Heart right ventricle (tissue), 16 donors: ENCODE measurements at regions not wholly inside any gene's neighbourhood (a gene's known extent, or its start where the extent isn't known, plus 50 kb on each side); places are given as distances from the start of the nearest gene placed in this dataset.

Experiments
- ATAC-seq, 8 donors: fragments of 200-7000 bp; cut with Tn5 transposase; one replicate each; pipeline ENCODE4 v1.9.1; 2020; ENCODE audit warnings: mild to moderate bottlenecking in 8 of 8, moderate library complexity in 8 of 8, moderate number of reproducible peaks in 1 of 8
- DNase-seq, 2 donors: peaks; one replicate each; pipeline ENCODE4 v3.0.0-alpha.2; 2020
- H3K27ac ChIP-seq, 10 donors: fragments of 200-600 bp; sonication (generic) in 2 of 10; one replicate each; pipeline versions ENCODE4 v1.5.0 to v1.8.0; 2020 to 2022; ENCODE audit warnings: mild to moderate bottlenecking in 3 of 10
- H3K27me3 ChIP-seq, 7 donors: fragments of 200-600 bp; one replicate each; pipeline ENCODE4 v1.8.0; 2021 to 2022; ENCODE audit warnings: mild to moderate bottlenecking in 2 of 7
- H3K36me3 ChIP-seq, 9 donors: fragments of 200-600 bp; sonication (generic) in 1 of 9; one replicate each; pipeline versions ENCODE4 v1.5.0 to v1.8.0; 2020 to 2022; ENCODE audit warnings: mild to moderate bottlenecking in 2 of 9
- H3K4me1 ChIP-seq, 9 donors: fragments of 200-600 bp; sonication (generic) in 1 of 9; one replicate each; pipeline versions ENCODE4 v1.5.0 to v1.8.0; 2020 to 2022; ENCODE audit warnings: mild to moderate bottlenecking in 4 of 9
- H3K4me3 ChIP-seq, 10 donors: fragments of 200-600 bp; sonication (generic) in 2 of 10; one replicate each; pipeline versions ENCODE4 v1.5.0 to v1.8.0; 2020 to 2022; ENCODE audit warnings: mild to moderate bottlenecking in 7 of 10, moderate library complexity in 2 of 10
- H3K9me3 ChIP-seq, 11 donors: fragments of 200-600 bp in 10 of 11; sonication (generic) in 2 of 11; one replicate each; pipeline versions ENCODE4 v1.5.0 to v1.8.0; 2013 to 2022; ENCODE audit warnings: mild to moderate bottlenecking in 2 of 11, control low read depth in 1 of 11, moderate library complexity in 1 of 11
- WGBS, 2 donors: extraction: QIAGEN DNeasy Blood & Tissue Kit; methylation state at CpG; one replicate each; pipeline ENCODE4 v1.1.7; 2013; ENCODE audit warnings: inconsistent platforms in 1 of 2; 5-methylcytosine and 5-hydroxymethylcytosine counted together
- intact Hi-C, 10 donors: fragments of 100-400 bp; cut with DNase I; formaldehyde crosslinking; loops; one replicate each; pipeline versions ENCODE4 v1.11.1 to v1.14.2; 2022
- TF ChIP-seq, protein P1 (sequence below), 9 donors: fragments of 200-600 bp; sonication (generic) in 2 of 9; IDR thresholded peaks; one replicate each; pipeline versions ENCODE4 v1.5.0 to v1.8.0; 2021 to 2022; ENCODE audit warnings: antibody characterized with exemption in 9 of 9, mild to moderate bottlenecking in 5 of 9, moderate library complexity in 1 of 9
- donor health status: Arrhythmogenic right ventricular cardiomyopathy.
- donor health status: ischemic (EF 13 %, LVEDD 7.1; RV severe dilation, severe dysfunction).
- donor health status: healthy with polysubstance abuse.
- donor health status: DM: no; HTN: yes; CAD: no.
- donor health status: DM: no; HTN: no; CAD: no.
- donor health status: ischemic (EF 25% LVEDD 6.9; RV normal size, moderate dysfunction).
- donor health status: ischemic (EF 25% LVEDD 5.7; RV mildly dilated, moderate dysfunction).
- donor health status: healthy.
- donor health status: DM: yes; HTN: yes; CAD: no.
- donor health status: Ischemic cardiomyopathy.
- donor health status: ischemic (EF 35%, LVEDD 5.7; RV mildly dilated, moderate dysfunction).
- donor health status: nonischemic (EF 11% LVEDD 7.7; RV severe dilation, severe dysfunction).
- donor health status: DM: yes; HTN: yes; CAD: no.
- donor health status: PGD.
- donor health status: ischemic (EF 29% LVEDD 5.4; RV normal size, mild dysfunction).
- donor health status: nonischemic (EF 23%, LVEDD 6.1; RV moderate dilation, normal function).

DNA sequence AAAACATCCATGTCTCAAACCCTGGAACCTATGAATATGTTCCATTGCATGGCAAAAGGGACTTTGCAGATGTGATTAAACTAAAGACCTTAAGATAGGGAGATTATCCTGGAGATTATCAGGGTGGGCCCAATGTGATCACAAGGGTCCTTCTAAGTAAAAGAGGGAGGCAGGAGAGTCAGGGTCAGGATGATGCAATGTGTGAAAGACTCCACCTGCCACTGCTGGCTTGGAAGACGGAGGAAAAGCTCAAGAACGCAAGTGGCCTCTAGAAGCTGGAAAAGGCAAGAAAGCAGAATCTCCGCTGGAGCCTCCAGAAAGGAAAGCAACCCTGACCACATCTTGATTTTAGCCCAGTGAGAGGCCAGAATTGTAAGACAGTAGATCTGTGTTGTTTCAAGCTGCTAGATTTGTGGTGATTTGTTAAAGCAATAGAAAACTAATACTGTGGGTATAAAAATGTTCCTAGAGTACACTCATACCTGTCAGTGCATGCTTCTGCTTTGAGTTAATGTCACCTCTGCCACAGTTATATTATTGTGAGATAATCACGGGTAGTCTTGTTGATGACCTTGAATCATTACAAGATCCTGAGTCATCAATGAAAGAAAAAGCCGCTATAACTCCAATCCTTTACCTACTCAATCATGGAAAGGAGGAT, 93.5 kb upstream of the TNPO1 start:
- no peaks in the 10 kb centered on the region for H3K36me3 ChIP-seq
- TF ChIP-seq, protein P1, sequence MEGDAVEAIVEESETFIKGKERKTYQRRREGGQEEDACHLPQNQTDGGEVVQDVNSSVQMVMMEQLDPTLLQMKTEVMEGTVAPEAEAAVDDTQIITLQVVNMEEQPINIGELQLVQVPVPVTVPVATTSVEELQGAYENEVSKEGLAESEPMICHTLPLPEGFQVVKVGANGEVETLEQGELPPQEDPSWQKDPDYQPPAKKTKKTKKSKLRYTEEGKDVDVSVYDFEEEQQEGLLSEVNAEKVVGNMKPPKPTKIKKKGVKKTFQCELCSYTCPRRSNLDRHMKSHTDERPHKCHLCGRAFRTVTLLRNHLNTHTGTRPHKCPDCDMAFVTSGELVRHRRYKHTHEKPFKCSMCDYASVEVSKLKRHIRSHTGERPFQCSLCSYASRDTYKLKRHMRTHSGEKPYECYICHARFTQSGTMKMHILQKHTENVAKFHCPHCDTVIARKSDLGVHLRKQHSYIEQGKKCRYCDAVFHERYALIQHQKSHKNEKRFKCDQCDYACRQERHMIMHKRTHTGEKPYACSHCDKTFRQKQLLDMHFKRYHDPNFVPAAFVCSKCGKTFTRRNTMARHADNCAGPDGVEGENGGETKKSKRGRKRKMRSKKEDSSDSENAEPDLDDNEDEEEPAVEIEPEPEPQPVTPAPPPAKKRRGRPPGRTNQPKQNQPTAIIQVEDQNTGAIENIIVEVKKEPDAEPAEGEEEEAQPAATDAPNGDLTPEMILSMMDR (IDR thresholded peaks at IDR 0.05): no peak
- WGBS, 2 donors: 73 to 75% methylated on average over 5 of the region's 5 CpGs
- DNase-seq: no peak
- no peaks in the 10 kb centered on the region for H3K9me3 ChIP-seq
- no peak overlapping the region for H3K4me3 ChIP-seq
- no peak overlapping the region for H3K27ac ChIP-seq
- no peak for ATAC-seq
- intact Hi-C loops: no loop called here
- peaks cover 0 to 8% (median 0%) of the 10 kb centered on the region in 7 donors for H3K27me3 ChIP-seq
- H3K4me1 ChIP-seq: no peaks in the 10 kb centered on the region

GRCh38 chr5:72721844-72722243, 94.6 kb upstream of the TNPO1 start:
- H3K27me3 ChIP-seq: peaks cover 0 to 8% (median 0%) of the 10 kb centered on the region in 7 donors
- no peaks in the 10 kb centered on the region for H3K36me3 ChIP-seq
- H3K4me1 ChIP-seq: no peaks in the 10 kb centered on the region
- H3K27ac ChIP-seq: no peak overlapping the region
- ATAC-seq (no peak), DNase-seq (no peak)
- TF ChIP-seq, protein P1 (IDR thresholded peaks at IDR 0.05): no peak
- intact Hi-C loops: no loop called here
- WGBS, 2 donors: 95 to 96% methylated on average over 2 of the region's 2 CpGs
- no peak overlapping the region for H3K4me3 ChIP-seq
- H3K9me3 ChIP-seq: no peaks in the 10 kb centered on the region

DNA sequence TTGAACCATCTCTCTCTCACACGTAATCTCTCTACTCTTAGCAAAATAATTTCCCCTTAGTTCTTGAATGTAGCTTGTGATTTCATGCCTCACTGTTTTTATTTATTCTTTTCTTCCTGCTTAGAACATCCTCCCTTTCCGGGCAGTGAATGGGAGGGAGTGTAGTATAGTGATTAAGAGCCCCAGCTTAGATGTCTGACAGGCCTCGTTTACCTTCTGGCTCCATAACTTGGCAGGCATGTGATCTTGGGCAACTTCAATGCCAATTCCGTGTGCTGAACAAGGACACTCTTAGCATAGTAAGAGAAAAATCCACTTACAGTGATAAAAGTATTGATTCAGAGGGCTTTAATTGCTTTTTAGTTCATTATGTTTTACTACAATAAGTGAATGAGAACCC, 96.3 kb upstream of the TNPO1 start:
- DNase-seq (no peak), ATAC-seq (no peak)
- intact Hi-C loops: no loop called here
- H3K4me3 ChIP-seq: no peak overlapping the region
- no peaks in the 10 kb centered on the region for H3K9me3 ChIP-seq
- H3K4me1 ChIP-seq: no peaks in the 10 kb centered on the region
- WGBS, 2 donors: 56 to 66% methylated on average over 4 of the region's 4 CpGs
- H3K27ac ChIP-seq: no peak overlapping the region
- no peaks in the 10 kb centered on the region for H3K36me3 ChIP-seq
- TF ChIP-seq, protein P1 (IDR thresholded peaks at IDR 0.05): no peak
- peaks cover 0 to 4% (median 0%) of the 10 kb centered on the region in 7 donors for H3K27me3 ChIP-seq

DNA sequence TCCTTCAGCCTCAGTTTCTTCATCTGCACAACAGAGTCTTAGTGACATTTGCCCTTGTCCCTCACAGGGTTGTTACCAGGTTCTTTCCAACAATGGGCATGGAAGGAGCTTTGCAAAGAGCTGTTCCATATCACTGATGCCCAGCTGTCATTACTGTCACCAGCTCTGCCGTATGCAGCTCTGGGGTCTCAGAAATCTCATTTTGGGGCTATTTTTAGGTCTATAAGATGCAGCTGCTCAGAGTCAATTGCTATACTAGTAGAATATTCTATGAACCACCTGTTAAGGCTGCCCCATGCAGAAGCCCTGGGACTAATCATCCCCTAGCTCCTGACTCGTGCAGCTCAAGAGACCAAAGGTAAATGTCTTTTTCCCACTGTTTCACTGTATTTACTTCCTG, 105.1 kb upstream of the TNPO1 start:
- no peaks in the 10 kb centered on the region for H3K4me1 ChIP-seq
- ATAC-seq (no peak), DNase-seq (no peak)
- H3K27me3 ChIP-seq: peaks cover 0 to 5% (median 4%) of the 10 kb centered on the region in 7 donors
- 43 to 52% methylated on average over 2 of the region's 2 CpGs for WGBS, 2 donors
- intact Hi-C loops: no loop called here
- no peaks in the 10 kb centered on the region for H3K36me3 ChIP-seq
- H3K9me3 ChIP-seq: peaks cover 0 to 6% (median 0%) of the 10 kb centered on the region in 11 donors
- H3K27ac ChIP-seq: no peak overlapping the region
- H3K4me3 ChIP-seq: no peak overlapping the region
- TF ChIP-seq, protein P1 (IDR thresholded peaks at IDR 0.05): no peak
